Middle frontal gyrus (tissue), 1 donor: ENCODE measurements at regions not wholly inside any gene's neighbourhood (a gene's known extent, or its start where the extent isn't known, plus 50 kb on each side); places are given as distances from the start of the nearest gene placed in this dataset.

ENCODE experiments used
- DNase-seq: peaks from one replicate; pipeline ENCODE4 v3.0.0-alpha.2; 2015; ENCODE audit warnings: low spot score; ENCODE audit errors: extremely low spot score

DNA sequence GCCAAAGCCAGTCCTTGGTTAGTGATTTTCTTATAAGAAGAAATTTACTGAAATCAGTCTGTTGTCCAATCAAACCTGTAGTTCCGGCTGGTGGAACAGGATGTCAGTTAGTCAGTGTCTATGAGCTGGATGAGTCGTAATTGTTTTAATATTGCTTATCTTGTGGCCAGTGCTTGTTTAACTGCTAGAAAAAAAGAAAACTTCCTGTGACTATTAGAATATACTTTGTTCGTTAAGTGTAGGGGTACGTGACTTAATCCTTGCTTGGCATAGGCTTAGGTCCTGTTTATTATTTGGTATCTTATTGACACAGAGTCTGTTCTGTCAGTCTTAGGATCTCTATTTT is 1484.8 kb upstream of the MIR17HG start:
- DNase-seq: no peak

DNA sequence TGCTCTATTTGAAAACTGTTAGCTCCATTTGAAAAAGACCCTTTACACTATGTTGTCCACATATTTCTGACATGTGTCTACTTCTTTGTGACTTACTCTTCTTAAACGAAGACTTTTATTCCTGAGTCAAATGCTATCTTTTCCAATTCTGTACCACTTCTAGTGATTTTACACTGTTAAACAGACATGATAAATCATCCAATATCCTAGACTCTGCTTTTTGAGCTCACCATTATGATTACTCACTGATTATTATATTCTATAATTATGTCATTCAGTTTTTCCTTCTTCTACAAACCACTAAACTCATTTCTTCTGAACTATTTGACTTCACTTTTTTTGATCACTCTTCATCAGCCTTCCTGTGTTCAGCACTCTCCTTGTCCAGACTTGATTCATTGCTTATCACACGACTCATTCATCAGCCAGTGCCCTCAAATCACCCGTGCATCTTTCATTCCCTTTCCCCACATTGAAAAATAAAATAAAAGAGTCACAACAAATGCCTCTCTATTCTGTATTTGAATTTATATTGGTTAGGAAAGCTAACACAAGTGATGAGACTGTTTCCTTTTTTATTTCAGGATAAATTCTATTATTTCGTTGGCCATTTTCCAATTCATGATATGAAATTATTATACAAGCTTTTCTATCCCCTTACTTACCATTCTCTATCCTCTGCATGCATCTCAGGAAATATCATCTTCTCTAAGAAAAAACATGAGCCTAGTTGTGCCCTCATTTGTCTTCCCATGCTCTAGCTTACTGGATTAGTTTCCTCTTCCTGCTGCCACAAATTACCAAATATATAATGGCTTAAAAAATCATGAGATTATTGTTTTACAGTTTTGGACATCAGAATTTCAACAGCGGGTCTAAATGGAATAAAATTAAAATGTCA is 1482.1 kb upstream of the MIR17HG start:
- DNase-seq: no peak

DNA sequence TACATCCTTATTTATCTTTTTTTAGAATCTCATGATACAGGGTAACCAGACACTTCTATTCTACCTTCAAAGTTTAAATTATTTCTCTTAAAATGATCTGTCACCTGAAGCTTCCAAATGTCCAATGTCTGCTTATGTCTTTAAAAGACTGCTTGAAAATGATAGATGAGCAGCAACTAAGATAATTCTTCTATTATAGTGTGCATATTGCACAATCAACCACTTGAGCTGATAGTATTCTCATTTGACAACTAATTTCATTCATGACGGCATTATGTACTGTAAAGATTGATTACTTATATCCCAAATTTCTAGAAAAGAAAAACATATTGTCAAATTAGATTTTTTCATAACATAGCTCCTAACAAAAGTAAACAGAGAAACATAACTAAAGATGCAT is 1478.2 kb upstream of the MIR17HG start:
- no peak for DNase-seq

DNA sequence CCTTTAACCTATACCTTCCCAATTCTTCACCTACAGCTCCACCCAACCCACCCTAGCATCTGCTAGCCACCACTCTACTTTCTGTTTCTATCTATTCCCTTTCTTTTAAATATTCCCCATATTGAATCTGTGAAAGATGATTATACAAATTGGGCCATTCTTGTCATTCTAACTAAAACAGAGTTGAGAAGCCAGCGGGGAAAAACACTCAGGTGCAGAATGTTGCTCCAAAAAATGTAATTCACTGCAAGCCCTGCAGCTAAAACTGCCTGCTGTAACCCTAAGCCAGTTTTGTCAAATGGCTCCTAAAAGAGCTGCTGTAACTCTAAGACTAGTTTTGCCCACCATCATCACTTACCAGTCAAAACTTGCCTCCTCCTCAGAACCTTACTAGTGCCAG is 1468.6 kb upstream of the MIR17HG start:
- no peak for DNase-seq

DNA sequence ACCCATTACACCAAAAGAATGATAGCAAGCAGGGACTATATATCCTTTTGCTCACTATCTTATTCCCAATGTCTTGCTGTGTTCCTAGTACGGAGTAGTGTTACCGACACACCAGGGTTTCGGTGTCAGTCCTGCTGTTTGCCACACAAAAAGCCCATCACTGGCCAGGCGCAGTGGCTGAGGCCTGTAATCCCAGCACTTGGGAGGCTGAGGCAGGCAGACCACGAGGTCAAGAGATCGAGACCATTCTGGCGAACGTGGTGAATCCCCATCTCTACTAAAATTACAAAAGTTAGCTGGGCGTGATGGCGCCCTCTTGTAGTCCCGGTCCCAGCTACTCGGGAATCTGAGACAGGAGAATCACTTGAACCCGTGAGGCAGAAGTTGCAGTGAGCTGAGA is 1467.3 kb upstream of the MIR17HG start:
- no peak for DNase-seq

DNA sequence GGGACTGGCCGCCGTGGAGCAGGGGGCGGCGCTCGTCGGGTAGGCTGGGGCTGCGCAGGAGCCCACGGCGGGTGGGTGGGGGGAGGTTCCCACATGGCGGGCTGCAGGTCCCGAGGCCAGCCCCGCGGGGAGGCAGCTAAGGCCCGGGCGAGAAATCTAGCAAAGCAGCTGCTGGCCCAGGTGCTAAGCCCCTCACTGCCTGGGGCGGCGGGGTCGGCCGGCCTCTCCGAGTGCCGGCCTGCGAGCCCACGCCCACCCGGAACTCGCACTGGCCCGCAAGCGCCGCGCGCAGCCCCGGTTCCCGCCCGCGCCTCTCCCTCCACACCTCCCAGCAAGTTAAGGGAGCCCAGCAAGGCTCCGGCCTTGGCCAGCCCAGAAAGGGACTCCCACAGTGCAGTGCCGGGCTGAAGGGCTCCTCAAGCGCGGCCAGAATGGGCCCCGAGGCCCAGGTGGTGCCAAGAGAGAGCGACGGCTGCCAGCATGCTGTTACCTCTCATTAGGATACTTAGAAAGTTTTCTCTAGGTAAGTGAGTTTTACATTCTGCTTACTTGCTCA is 1463.5 kb upstream of the MIR17HG start:
- DNase-seq: no peak

DNA sequence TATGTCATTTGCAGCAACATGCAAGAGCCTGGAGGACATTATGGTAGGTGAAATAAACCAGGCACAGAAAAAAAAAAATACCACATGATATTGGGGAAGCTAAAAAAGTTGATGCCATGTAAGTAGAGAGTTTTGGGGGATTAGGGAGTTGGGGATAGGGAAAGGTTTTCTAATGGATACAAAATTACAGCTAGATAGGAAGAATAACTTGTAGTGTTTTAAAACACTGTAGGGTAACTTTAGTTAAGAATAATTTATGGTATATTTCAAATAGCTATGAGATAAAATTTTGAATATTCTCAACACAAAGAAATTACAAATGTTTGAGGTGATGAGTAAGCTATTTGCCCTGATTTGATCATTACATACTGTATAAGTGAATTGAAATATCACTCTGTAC is 1456.7 kb upstream of the MIR17HG start:
- no peak for DNase-seq

DNA sequence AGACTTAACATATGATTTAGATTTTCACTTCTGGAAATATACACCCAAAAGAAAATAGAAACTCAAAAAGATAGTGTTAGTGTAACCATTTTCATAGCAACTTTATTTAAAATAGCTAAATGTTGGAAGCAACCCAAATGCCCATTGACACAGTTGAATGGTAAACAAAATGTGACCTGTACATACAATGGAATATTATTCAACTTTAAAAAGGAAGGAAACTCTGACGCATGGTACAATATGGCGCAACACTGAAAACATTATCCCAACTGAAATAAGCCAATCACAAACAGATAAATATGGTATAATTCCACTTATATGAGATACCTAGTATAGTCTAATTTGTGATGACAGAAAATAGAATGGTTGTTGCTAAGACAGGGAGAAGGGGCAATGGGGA is 1456.1 kb upstream of the MIR17HG start:
- DNase-seq: no peak

DNA sequence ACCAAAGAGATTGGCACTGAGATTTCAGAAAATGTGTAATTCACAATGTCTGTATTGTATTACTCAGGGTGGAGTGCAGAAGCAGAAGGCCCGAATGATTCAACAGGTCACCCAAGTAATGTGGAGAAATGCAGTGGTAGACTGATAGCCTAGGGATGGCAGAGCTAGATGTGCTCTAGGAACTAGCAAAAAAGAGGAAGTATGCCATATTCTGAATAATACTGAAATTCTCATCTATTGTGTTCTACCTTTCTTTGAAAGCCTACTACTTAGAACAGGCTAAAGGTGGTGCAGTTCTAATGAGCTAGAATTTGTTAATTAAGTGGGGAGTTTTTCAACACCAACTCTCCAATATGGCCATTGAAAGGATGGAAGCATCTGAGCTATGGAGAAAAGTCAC is 1449.8 kb upstream of the MIR17HG start:
- DNase-seq: no peak

DNA sequence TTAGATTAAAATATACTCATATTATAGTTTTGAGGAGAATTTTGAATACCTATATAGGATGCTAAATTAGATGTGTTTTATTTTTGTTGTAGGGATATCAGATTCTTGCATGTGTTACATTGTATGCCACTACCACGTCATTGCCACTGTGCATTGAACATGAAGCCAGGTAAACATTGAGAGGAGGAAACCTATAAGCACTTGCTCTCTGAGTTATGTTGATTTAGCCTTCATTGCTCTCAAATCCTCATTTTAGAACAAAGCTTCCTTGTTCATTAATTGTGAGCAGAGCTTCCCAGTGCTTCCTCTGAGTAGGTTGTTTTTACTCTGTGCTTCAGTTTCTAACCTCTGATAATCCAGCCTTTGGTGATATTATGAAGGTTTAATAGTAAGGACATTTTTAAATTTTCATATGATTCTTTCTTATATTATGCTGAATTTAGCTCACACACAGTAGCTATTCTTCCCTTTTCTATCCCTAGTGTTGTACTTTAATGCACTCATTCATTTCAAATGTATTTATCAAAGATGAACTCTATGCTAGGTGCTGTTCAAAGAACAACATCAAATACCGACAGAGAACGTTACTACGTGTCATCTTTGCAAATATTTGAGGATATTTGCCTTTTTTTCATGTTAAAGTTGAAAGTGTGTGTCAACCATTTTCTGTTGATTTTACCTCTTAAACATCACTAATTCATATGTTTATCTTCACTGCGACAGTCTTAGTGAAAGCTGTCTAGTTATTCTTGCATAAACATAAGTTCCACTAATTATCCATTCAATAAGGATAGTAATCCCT is 1448.0 kb upstream of the MIR17HG start:
- no peak for DNase-seq

DNA sequence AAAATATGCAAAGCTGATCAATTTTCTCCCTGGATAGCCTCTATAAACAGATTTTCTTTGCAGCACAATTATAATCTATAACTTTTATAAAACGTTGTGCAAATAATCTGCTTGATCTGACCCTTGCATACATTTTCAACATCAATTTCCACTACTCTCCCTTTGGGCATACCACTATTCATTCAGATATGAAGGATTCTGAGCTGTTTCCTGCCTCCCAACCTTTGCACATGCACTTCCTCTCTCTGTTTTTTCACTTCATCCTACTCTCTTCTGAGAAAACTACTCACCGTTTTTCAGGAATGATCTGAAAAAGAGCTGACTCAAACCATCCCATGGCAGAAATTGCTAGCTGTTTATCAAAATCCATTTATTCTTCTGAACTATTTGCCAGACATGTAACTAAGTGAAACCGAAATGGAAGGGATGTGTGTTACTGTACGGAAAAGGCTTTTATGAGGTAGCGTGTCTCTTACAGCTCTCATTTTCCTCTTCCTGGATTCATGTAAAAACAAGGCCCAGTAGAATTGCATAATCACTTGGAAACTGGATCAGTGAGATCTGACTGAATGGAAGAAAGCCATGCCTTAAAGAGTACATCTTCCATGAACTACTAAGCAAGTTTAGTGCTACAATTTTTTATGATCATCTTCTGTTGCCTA is 1447.3 kb upstream of the MIR17HG start:
- no peak for DNase-seq

DNA sequence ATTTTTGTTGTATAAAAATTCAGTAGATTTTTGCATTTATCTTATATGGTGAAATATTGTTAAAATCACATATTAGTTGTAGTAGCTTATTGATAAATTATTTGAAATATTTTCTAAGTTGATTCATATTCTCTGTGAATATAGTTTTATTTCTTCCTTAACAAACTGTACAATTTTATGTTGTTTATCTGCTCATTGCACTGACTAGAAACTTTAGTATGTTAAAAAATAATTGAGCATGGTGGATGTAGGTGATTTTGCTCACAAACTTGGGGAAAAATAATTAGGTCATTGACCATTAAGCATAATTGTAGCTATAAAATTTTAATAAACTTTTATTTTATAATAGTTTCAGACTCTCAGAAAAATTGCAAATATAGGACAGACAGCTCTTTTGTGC is 1445.3 kb upstream of the MIR17HG start:
- no peak for DNase-seq

DNA sequence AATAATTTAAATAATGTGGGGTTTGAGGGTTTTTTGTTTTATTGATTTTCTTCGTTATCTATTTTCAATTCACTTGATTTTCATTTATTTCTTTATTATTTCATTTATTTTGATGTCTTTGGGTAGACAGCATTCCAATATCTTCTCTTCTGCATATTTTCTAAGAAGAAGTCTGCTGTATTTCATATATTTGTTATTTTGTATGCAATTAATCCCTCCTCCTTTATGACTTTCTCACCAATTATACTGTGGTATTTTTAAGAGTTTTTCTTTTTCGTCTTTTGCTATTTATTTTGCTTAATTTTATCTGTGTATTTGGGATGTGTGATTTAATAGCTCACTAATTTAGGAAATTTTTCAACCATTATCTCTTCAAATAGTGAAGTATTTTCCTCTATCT is 1444.4 kb upstream of the MIR17HG start:
- DNase-seq: no peak

DNA sequence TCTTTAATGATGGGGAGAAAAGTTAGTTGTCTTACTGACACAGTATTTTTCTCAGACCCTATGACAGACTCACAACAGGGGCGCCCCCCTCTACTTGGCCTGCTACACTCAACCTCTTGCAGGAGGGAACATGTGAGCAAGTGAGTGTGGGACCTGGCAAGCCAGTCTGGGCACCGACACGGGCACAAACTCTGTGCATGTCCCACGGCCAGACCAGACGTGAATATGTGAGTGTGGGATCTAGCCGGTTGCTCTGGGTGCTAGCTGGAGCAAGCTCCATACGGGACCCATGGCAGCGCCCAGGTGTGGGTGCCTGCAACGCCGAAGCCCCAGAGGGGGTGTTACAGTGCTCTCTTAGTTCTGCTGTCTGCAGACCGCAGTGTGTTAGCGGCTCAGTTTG is 1437.3 kb upstream of the MIR17HG start:
- DNase-seq: no peak

DNA sequence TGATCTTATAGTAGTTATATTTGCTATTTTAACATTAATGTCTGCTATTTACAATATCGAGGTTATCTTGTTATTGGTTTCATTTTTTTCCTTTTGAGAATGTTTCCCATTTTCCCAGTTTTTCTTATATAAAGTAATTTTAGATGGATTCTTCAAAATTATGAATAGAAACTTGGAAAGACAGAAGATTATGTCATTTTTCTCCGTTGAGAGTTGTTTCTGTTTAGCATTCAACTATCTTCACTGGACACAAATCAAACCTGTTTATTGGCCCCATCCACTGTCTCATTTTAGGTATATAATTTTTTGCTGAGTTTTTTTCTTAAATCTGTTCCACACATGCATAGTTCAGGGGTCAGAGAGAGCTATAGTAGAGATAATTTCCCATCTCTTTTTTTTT is 1430.9 kb upstream of the MIR17HG start:
- DNase-seq: no peak

DNA sequence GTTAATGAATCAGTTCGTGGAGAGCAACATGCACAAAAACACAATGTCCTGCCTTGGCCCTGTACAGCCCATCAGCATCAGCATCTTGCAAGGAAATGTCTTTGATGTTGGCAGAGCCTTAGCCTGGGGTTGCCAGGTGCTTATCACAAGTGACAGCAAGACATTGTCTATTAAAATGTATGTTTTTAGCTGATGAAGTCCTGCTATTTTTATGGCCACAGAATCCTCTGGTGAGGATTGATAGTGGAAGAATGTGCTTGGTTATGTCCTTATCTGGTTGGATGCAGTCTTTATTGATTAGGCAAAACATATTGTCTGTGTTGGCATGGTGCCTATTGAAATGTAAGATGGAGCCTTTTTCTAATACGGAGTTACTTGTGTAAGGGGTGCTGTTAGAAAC is 1427.0 kb upstream of the MIR17HG start:
- no peak for DNase-seq

DNA sequence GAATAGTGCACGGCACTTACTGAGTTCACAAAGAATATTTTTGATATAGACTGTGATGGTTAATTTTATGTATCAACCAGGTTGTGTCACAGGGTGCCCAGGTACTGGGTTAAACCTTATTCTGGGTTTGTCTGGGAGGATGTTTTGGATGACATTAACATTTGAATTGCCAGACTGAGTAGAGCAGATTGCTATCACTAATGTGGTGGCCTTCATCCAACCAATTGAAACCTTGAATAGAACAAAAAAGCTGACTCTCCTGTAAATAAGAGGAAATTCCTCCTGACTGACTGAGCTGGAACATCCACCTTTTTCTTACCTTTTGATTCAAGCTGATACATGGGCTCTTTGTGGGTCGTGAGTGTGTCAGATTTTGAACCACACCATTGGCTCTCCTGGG is 1424.4 kb upstream of the MIR17HG start:
- no peak for DNase-seq

DNA sequence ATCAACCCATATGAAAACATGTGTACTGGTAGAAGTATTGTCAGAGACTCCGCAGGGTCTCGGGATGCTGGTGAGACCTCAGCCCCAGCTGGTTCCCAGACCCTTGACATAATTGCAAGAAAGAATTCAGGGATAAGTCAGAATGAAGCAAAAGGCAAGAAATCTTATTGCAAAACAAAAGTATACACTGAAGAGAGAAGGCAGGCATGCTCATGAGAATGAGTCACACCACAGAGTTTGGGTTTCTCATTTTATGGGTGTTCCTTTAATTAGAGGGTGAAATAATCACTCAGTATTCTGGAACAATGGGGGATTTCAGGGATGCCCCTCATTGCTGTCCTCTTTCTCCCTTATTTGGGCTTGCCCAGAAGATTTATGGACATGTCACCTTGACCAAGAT is 1423.8 kb upstream of the MIR17HG start:
- no peak for DNase-seq

DNA sequence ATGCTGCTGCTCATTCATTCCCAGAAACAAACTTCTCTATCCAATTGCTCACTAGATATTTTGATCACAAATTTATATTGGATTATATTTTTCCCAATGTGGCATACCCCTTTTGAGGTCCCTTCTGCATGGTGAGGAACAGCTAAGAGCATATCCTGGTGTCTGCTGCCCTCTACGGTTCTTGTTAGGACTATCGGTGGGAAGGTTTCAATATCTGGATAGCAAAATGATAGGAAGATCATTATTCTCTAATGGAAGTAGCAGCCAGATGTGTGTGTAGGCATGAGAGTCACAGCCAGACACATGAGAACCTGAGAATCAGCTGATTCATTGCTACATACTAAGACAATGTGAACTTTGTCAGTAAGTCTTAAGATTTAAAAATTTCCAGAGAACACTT is 1422.4 kb upstream of the MIR17HG start:
- DNase-seq: no peak

DNA sequence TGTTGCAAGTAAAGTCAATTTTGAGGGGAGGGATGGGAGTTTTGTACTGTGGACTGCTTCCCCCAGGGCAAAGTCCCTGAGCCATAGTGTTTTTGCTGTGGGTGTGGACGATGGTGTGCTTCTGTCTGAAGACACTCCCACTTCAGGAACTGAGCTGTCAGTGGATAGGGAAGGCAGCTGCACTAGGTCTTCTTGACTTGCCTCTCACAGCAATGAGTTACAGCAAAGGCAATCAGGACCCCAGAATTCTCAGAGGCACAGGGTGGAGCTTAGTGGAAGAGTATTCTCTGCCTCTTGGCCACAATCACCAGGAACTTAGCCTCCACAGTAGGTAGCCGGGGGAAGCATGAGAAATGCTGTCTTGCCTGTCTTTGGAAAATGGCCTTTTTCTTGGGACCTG is 1416.6 kb upstream of the MIR17HG start:
- no peak for DNase-seq

DNA sequence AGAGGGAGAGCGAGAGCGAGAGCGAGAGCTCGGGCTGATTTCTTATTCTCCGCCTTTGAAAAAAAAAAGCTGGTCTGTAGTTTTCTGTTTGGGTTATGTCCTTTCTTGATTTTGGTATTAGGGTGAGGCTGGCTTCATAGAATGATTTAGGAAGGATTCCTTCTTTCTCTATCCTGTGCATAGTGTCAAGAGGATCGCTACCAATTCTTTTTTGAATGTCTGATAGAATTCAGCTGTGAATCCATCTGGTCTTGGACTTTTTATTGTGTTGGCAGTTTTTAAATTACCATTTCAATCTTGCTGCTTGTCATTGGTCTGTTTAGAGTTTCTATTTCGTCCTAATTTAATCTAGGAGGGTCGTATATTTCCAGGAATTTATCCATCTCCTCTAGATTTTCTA is 1414.6 kb upstream of the MIR17HG start:
- no peak for DNase-seq

DNA sequence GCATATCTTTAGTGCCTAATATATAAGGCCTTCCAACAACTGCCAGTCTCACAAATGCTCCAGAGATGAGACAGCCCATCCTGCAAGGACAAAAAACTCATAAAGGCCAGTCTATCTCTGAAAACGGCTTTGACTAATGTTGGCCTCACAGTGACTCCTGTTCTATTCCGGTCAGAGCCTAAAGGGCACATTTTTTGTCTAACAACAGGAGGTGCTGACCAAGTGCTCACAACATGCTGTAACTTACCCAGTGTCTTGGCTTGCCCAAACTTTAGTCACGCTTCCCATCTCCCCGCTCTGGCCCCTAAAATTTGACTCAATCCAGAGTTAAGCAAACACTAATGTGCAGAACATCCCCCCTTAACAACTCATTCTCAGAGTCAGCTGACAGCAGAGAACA is 1411.2 kb upstream of the MIR17HG start:
- no peak for DNase-seq
